ENCODE measurements at regions not wholly inside any gene's neighbourhood (a gene's known extent, or its start where the extent isn't known, plus 50 kb on each side); places are given as distances from the start of the nearest gene placed in this dataset.

- Histone ChIP-seq H3K27me3 (ENCODE audit: insufficient read depth, low read length) (peaks cover 6% of the 10 kb centered on the region; the same call in 1 of the 2 replicates), H2BK20ac (ENCODE audit: low read depth, low read length, poor library complexity, severe bottlenecking) (no peak overlapping the region), H2AFZ (ENCODE audit: low read length) (no peak overlapping the region), H2BK5ac (ENCODE audit: insufficient read length, low read length) (no peak overlapping the region), H4K5ac (ENCODE audit: insufficient read length, low read depth, low read length) (no peak overlapping the region), H3K4me2 (ENCODE audit: insufficient read depth, insufficient read length, low read length) (no peak overlapping the region), H2AK5ac (ENCODE audit: insufficient read length, low read length) (no peak overlapping the region), H3K27ac (ENCODE audit: insufficient read length, low read depth, low read length) (no peak overlapping the region), H2BK15ac (ENCODE audit: low read depth, low read length) (no peak overlapping the region), H3K23ac (ENCODE audit: insufficient read length, low read depth, low read length) (no peak overlapping the region), H3T11ph (ENCODE audit: low read length) (no peak overlapping the region), H2BK12ac (ENCODE audit: insufficient read length, low read depth, low read length) (no peak overlapping the region), H4K20me1 (ENCODE audit: control insufficient read depth, insufficient read depth, insufficient read length) (no peaks in the 10 kb centered on the region), H3K9ac (ENCODE audit: extremely low read depth, insufficient read length, low read length) (no peak overlapping the region), H3K79me2 (ENCODE audit: insufficient read depth, low read length) (no peaks in the 10 kb centered on the region), H3K4me1 (ENCODE audit: insufficient read depth, low read length) (no peaks in the 10 kb centered on the region), H3K56ac (ENCODE audit: insufficient read length, low read depth, low read length) (no peak overlapping the region), H3K4ac (ENCODE audit: low read depth, low read length) (no peak overlapping the region), H3K14ac (ENCODE audit: insufficient read depth, low read length) (no peak overlapping the region), H2BK120ac (ENCODE audit: low read depth, low read length, poor library complexity, severe bottlenecking) (no peak overlapping the region), H4K8ac (replicated peaks; ENCODE audit: insufficient read length, low read depth, low read length) (no peak overlapping the region), H4K91ac (ENCODE audit: insufficient read length, low read depth, low read length) (no peak overlapping the region), H3K9me3 (ENCODE audit: control insufficient read depth, low read depth, low read length) (no peaks in the 10 kb centered on the region), H3K23me2 (ENCODE audit: insufficient read length, low read depth, low read length, poor library complexity, severe bottlenecking) (no peaks in the 10 kb centered on the region), H3K18ac (ENCODE audit: insufficient read length, low read depth, low read length) (no peak overlapping the region), H3K79me1 (ENCODE audit: insufficient read depth, low read depth, low read length, poor library complexity, severe bottlenecking) (no peaks in the 10 kb centered on the region)
- H3K27me3 Mint-ChIP-seq (ENCODE audit: low read depth): peaks cover 63% of the 10 kb centered on the region
- no peaks in the 10 kb centered on the region for H3K4me1 Mint-ChIP-seq
- peaks cover 11 to 80% of the 10 kb centered on the region in 2 experiments for H3K9me3 Mint-ChIP-seq
- peaks cover 0 to 9% (median 3%) of the 10 kb centered on the region in 3 experiments; a peak in 3 of 7 replicates for H3K36me3 Mint-ChIP-seq (ENCODE audit: insufficient read depth in 1 of 3, low read depth in 3 of 3)
- no peak overlapping the region for H3K4me3 Mint-ChIP-seq
- TF ChIP-seq CTCF (conservative IDR thresholded peaks at IDR 0.05): no peak
- H3K27ac Mint-ChIP-seq: no peak overlapping the region
- no CpG with 5 or more reads among the region's 4 CpGs for WGBS (ENCODE audit: extremely low coverage, insufficient read length, low lambda C conversion rate)
- DNase-seq: no peak
Observed at GRCh38 chr12:48414021-48414420, 58.3 kb upstream of the ANP32D start.
